HG02943 (cell line): ENCODE measurements at regions not wholly inside any gene's neighbourhood (a gene's known extent, or its start where the extent isn't known, plus 50 kb on each side); places are given as distances from the start of the nearest gene placed in this dataset.

Experiments
- ATAC-seq: cut with Tn5 transposase; IDR thresholded peaks from one replicate; pipeline ENCODE4 v1.9.1; 2021; ENCODE audit warnings: mild to moderate bottlenecking, low read depth, moderate library complexity; ENCODE audit not compliant: unreplicated experiment

DNA sequence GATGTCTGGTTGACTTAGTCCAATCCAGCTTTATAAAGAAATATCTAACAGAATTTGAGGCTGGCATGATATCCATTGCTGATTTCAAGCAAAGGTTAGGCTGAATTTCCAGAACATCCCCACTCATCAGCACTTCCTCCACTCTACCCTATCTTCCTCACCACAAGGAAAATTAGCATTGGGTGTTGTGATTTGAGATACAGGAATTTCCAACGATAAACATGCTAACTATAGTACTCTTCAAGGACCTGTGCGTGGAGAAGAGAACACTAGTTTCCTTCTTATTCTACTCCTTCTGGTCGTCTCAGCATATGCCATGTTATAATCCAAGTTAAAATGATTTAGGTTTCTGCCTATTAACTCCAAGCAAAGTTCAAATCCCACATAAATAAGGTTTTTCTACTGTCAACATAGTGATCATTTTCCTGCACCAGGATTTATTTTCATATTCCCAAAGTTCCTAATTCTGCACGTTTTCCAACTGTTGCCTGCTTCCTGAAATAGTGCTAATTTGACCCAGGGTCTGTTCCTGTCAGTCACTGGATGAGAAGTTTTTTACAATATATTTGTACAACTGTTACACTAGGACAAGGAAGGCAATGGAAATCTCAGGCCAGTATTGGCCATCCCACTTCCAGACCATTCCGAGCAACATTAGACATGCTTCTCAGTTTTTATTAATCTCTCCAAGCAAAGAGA, 177.6 kb upstream of the EDNRA start:
- no peak for ATAC-seq

DNA sequence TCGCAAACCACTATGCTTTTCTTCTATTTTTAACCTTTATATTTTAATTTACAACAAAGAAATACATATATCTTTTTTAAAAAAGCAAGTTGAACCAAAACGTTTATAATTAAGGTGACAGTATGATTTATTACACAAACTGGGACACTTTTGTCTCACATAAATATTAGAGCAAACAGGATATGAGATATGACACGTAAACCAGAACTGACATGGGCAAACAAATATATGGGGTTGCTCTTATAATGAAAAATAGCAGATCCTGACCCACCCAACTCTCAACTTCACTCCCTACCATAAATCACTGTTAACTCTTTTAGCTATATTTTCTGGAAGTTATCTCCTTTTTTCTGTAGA, 177.0 kb upstream of the EDNRA start:
- no peak for ATAC-seq

DNA sequence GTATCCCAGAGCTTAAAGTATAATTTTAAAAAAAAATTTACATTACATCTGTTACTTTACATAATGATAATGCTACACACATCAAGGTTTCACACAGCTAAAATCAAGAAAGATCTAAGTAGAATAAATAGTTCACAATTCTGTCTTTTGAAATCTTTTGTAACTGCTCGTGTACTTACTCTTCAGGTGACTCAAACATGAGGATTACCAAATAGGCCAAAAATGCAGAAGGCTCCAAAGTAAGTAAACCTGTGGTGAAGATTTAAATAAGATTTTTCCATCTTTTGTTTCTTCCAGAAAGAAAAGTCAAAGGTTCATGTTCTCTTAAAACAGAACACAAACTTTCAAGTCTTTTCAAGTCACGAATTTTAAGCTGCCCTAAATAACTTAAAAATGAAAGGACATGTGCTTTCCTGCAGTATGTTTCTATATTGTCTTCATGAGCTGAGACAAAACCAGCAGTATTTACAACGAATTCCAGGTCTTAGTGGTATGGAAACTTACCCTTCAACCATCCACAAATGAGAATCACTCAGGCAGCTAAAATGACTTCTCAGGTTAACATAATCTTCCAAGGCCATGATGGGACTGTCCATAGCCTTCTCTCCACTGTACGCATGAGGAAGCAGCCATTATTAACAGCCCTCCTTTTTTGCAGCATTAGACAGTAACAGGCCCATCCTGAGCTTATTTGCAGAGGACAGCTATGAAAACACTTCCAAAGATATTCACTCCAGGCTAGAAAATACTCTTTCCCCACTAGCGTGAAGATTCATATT, 172.8 kb upstream of the EDNRA start:
- ATAC-seq = no peak

DNA sequence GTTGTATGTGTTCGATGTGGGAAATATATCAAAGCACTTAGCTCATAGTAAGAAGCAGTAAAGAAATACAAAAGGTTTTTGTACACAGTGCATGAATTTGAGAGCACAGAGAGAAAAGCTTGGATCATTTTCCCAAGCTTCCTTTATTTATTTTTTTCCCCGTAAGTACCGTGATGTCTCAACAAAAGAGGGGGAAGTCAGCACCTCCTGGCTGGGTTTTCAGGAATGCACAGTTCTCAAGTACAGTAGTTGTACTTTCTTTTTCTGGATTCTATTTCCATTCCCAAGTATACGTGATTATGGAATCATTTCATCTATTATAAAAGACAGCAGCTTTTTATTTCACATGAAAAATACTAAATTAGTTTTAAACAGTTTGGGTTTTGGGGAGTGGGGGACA, 171.5 kb upstream of the EDNRA start:
- ATAC-seq = no peak

DNA sequence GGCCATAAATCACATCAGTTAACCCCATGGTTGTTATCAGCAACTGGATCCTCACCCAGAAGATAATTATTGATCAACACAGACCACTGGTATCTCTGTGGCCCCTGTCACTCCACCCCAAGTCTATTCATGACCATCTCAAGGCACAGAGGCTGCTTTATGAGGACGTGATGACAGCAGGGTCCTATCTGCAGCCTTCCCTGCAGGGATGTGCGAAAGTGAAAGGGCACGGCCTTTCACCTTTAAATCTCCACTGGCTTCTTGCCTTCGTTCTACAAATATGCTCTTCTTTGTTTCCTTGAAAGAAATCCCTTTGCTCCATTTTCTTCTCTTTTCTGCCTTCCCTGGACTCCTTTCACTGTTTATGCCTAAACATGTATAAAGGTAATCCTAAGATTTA, 170.6 kb upstream of the EDNRA start:
- no peak for ATAC-seq

DNA sequence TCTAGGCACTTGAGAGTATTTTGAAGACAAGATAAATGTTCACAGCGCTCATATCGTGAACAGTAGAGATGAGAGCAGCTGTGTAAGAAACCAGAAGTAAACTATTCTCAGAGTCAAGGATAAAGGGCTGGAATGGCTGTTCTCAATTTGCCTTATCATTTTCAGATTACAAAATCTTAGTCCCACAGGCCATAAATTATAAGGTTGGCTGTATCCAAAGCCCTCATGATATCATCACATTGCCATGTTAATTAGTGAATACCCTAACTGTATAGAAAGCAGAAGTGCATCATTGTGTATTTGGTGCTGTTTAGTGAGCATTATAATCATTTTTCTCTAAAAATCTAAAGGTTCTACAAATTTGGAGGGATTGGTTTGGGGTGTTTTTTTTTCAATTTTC, 168.9 kb upstream of the EDNRA start:
- no peak for ATAC-seq

DNA sequence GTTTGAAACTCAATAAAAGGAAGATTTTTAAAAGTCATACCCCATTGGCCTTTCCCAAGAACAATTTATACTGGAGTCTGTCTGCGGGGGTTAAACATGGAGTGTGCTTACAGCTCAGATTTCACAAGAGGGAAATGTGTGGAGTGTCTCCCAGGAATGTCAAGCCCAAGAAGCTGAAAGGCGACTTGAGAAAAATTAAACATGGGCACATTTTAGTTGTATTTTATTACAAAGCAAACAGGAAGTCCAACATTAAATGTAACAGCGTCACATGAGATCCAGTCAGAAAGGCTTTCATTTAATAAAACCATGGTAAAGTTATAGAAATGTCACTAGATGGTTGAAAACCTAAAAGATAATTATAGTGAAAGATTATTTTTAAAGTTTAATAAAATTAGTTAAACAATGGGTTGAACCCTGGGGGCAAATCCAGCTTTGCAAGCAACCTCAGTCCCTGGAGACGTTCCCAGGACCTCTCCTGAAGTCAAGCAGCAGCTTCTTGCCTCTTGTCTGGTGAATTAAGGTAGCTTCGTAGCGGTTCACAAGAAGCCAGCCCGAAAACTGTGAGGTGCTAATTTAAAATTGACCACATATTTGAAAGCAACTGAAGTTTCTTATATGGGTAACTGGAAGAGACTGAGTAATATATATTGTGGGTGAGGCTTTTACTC, 168.4 kb upstream of the EDNRA start:
- ATAC-seq = no peak

DNA sequence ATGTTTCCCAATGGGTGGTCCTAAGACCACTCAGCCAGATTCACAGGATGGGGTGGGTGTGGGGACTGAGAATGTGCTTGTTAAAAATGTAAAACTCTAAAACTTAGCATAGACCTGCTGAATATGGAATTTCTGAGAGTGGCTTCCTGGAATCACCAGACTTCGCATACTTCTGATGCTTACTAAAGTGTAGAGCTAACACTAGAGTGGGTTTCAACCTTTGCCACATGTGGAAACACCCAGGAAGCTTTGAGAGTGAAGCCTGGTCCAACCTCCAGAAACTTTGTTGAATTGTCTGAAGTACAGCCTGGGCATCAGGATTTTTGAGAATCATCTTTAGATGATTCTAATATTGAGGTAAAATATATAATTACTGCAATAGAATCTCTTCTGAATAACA, 167.8 kb upstream of the EDNRA start:
- no peak for ATAC-seq

DNA sequence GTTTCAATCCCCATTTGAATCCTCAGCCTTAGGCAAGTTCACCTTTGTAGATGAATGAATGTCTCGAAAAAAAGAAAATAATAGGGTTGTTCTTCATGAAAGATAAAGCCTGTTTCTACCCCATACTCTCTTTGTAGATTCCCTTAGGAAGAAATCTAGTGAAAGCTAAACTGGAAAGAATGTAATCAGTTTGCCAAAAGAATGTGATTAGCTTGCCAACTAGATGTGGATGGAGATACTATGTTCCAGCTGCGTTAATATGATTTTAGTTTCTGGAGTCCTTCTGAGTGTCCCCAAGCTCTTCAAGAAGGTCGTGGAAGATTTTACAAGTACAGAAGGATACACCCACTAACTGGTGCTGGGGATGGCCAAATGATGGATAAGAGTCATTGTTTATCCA, 162.3 kb upstream of the EDNRA start:
- no peak for ATAC-seq

DNA sequence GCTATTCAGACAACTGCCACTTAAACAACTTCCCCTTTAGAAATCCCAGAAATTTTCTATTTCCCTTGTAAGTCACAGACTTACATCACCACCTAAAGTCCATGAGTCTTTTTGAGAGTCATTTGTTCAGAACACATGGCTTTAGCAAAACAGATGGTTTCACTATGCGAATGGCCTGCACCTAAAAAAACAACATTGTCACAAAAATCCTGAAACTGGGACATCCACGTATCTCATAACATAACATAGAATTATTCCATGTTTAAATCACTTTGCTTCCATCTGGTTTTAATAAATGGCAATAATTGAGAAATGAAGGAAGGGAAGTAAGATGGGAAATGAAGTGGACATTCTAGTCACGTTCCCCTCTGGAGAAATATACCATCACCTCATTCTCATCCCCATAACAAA, 155.3 kb upstream of the EDNRA start:
- no peak for ATAC-seq

DNA sequence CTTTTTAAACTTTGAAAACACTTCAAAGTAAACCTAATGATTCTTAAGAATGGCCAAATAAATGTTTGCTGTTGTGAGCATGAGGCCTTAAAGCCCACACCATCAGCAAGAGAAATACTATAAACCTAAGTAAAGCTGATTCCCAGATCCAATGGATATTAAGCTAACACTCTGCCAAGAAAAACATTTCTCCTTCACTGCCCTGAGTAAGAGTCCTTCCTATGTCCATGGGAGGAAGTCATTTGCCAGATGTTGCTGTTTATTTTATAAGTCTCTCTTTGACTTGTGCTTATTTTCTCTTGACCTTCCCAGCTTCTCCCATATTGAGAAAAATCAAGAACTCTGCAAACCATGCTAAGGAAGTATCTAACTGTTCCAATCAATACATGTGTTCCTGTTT, 154.3 kb upstream of the EDNRA start:
- ATAC-seq = no peak

DNA sequence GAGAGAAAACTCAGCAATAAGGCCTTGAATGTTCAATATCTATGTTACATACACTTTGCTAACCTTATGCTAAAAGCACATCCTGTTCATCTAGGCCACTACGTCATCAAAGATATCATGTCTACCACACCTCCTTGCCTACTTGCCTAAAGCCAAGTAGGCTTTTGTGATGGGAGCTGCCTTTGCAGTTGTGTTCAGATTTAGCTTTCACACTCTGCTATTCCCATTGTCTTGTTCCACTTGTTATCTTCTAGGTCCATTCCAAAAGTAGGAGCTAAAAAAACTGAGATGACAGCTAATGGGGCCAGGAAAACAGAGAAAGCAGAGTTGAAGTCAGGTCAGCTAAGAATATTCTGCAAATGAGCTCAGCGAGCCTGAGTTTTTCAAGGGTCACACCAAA, 153.6 kb upstream of the EDNRA start:
- ATAC-seq = no peak

DNA sequence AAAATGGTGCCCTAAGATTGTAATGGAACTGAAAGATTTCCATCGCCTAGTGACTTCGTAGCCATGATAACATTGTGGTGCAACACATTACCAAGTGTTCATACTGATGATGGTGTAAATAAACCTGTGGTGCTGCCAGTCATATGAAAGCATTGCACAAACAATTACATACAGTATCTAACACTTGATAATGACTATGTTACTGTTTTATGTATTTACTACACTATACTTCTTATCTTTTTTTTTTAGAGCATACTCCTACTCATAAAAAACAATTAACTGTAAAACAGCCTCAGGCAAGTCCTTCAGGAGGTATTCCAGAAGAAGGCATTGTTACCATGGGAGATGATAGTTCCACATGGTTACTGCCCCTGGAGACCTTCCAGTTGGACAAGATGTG, 152.7 kb upstream of the EDNRA start:
- ATAC-seq = no peak

DNA sequence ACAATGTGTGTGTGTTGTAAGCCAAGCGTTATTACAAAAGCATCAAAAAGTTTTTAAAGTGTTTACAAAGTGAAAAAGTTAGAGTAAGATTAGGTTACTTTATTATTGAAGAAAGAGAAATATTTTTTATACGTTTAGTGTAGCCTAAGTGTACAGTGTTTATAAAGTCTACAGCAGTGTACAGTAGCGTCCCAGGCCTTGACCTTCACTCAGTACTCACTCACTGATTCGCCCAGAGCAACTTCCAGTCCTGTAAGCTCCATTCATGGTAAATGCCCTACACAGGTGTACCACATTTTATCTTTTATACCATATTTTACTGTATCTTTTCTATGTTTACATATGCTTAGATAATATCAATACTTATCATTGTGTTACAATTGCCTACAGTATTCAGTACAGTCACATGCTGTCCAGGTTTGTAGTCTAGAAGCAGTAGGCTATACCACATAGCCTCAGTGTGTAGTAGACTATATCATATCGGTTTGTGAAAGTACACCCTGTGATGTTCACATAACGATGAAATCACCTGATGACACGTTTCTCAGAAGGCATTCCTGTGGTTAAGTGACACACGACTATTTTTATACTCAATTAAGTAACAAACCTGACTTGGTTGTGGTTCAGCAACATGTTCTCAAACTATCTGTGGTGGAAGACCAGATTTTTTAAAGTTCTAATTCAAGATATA, 152.0 kb upstream of the EDNRA start:
- ATAC-seq = no peak

DNA sequence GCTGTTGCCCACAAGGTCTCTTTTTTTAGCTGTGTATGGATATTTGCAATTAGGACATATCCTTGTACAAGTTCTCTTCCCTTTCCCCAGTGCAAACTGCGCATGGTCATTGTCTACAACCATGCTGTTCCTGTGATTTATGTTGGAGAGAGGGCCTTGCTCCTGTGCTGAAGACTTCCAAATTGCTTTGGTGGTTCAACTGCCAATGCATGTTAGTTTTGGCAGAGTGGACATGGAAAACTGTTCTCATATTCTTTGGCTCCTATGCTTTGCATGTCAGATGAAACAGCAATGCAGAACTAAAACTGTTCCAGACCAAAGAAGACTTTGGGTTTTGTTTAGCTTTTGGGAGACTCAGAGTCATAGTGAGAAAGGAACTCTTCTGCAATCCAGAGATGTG, 148.8 kb upstream of the EDNRA start:
- ATAC-seq = no peak

DNA sequence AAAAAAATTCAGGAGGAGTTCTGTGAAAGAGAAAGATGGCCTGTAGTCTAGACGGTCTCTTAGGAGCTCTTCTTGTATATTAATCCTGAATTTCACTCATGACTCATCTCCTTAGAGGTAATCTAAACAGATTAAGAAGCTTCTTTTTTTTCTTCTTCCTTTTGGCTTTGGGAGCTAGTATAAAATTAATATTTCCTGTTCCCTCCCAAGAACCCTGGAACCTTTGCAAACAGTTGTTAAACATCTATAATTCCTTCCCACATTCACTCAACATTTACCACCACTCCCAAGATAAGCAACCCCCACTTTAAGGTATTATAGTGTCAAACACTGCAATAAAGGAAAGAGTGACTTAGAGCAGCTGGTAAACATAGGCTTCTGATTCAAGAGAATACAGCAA, 146.4 kb upstream of the EDNRA start:
- ATAC-seq = no peak

DNA sequence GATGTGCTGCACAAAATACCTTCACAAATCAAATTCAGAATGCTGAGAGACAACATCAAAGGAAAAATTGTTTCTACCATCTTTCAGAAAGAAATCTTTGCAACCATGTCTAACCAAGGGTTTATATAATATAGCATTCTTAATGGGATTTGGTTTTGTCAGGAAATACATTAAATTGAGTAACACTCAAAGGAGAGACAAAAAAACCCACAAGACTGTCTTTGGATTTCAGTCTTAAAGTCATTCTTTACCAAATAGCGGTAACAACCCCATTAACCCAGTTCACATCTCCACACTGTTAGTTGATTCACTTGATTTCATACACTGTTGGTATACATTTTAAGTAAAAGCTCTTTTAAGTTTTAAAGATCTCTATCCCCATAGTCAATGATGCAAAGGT, 145.7 kb upstream of the EDNRA start:
- ATAC-seq = no peak

DNA sequence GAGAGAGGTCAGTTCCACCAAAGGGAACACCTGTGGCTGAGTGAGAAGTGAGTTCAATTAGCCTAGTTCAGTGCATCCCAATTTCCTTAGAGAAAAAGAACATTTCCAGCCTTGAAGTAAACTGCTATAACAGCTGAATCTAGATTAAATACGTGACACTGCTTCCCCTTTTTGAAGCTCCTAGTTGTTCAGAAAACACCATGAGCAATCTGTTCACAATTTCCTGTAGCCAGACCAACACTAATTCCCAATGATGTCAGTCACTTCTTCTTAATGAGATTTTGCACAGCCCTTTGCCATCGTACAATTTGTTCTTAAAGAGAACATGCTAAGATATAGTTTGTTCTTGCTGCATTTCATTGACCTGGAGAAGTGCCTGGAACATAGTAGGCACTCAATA, 144.6 kb upstream of the EDNRA start:
- ATAC-seq = no peak

DNA sequence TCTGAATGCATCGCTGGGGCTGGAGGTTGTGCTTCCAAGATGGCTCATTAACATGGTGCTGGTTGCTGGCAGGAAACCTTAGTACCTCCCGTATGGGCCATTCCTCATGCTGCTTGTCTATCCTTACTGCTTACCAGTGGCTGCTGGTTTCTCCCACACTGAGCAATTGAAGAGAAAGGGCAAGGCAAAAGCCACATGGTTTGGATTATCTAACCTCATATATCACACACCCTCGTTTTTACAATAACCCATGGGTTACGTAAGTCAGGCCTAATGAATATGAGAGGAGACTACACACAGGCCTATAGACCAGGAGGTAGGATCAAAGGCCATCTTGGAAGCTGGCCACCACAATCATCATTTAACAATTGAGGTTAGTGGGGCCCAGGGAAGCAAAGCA, 141.8 kb upstream of the EDNRA start:
- ATAC-seq = no peak

DNA sequence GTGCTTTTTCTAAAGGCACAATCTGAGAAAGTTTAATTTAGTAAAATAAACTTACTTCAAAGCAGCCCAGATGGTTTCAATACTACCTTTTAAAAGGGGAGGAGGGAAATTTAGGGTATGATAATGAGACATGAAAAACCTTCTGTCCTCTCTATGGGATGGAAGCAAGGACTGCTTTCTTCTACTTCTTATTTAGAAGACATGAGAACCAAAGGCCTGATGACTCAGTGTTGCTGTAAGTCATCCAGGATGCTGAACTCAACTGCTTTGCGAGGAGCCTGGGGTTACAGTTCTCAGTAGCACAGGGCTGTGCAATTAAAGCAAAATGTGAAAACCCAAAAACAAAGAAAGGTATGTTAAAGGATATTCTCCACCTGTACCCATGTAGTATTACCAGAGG, 140.8 kb upstream of the EDNRA start:
- no peak for ATAC-seq

DNA sequence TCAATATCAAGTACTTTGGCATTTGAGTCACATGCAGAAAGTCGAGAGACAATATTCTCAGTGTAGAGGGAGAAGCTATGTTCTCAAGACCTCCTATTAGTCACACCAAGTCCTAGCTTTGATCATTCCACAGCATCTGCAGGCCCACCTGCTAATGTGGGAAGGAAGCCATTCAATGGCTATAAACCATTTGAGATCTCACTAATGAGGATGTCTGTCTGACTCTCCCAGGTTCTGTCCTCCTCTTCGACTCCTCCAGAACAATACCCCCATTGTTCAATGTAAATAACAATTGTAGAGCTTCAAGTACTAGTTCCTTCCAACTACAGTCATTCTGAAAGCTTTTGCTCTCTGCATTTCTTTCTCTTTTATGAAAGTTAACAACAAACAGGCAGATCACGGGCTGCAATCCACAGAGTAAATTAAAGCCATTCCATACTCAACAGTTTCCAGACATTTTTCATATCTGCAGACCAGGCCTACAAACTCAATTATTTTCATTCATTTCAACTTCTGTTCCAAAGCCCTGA, 140.2 kb upstream of the EDNRA start:
- no peak for ATAC-seq
